H1 (cell line): ENCODE measurements at regions not wholly inside any gene's neighbourhood (a gene's known extent, or its start where the extent isn't known, plus 50 kb on each side); places are given as distances from the start of the nearest gene placed in this dataset.

Experiments
- CTCF ChIA-PET: fragments of 300-600 bp; sonication (Branson Sonifier 250); formaldehyde crosslinking; loops from one replicate; lab custom pipeline; 2021; ENCODE audit not compliant: partially characterized antibody; lab: Charles Lee
- POLR2A ChIA-PET: fragments of 300-600 bp; sonication (Branson Sonifier 250); formaldehyde crosslinking; loops from one replicate; lab custom pipeline; 2021; ENCODE audit warnings: inconsistent platforms; ENCODE audit not compliant: partially characterized antibody; lab: Charles Lee
- DNase-seq, 2 experiments: peaks; one replicate each; pipeline versions ENCODE4 v3.0.0 to v3.0.0-alpha.2; 2010 to 2022; ENCODE audit warnings: low spot score in 2 of 2, low read depth in 1 of 2, mixed read lengths in 1 of 2
- FAIRE-seq: peaks from 2 replicates; lab custom pipeline; 2011; peaks lifted over from hg19 to GRCh38; lab: Jason Lieb, UNC
- H2AFZ ChIP-seq: 2 replicates; pipeline ENCODE4 v1.8.1; 2012; ENCODE audit warnings: low read length, inconsistent platforms
- H2AK5ac ChIP-seq: 2 replicates; pipeline ENCODE4 v1.6.1; 2013; ENCODE audit warnings: low read depth, low read length
- H2BK120ac ChIP-seq: replicated peaks from 2 replicates; pipeline ENCODE3; 2013; ENCODE audit warnings: low read depth, low read length, inconsistent platforms
- H2BK12ac ChIP-seq: 2 replicates; pipeline ENCODE4 v1.6.1; 2013; ENCODE audit warnings: low read depth, low read length
- H2BK15ac ChIP-seq: 2 replicates; pipeline ENCODE4 v1.6.1; 2013; ENCODE audit warnings: low read length
- H2BK20ac ChIP-seq: 2 replicates; pipeline ENCODE4 v1.6.1; 2013; ENCODE audit warnings: low read length
- H2BK5ac ChIP-seq: 2 replicates; pipeline ENCODE4 v1.6.1; 2013; ENCODE audit warnings: low read depth, low read length
- H3K14ac ChIP-seq: 2 replicates; pipeline ENCODE4 v1.6.1; 2013; ENCODE audit warnings: inconsistent platforms; ENCODE audit not compliant: insufficient read length
- H3K18ac ChIP-seq: 2 replicates; pipeline ENCODE4 v1.6.1; 2013; ENCODE audit warnings: low read length; ENCODE audit errors: extremely low read depth
- H3K23ac ChIP-seq: 2 replicates; pipeline ENCODE4 v1.6.1; 2013; ENCODE audit warnings: inconsistent platforms; ENCODE audit not compliant: insufficient read length
- H3K23me2 ChIP-seq: 2 replicates; pipeline ENCODE4 v1.6.1; 2013; ENCODE audit warnings: low read depth, low read length
- H3K27ac ChIP-seq: 2 replicates; pipeline ENCODE4 v1.6.1; 2011; ENCODE audit warnings: low read depth, low read length, inconsistent platforms
- H3K27me3 ChIP-seq, 4 experiments: replicated peaks in 1 of 4; 1 replicate in 1 of 4; 2 replicates in 3 of 4; pipeline versions ENCODE4 v1.6.1 to v1.8.1; 2011 to 2013; ENCODE audit warnings: low read length in 3 of 4, mild to moderate bottlenecking in 3 of 4, inconsistent platforms in 2 of 4, mixed read lengths in 2 of 4, moderate library complexity in 1 of 4; ENCODE audit not compliant: control insufficient read depth in 3 of 4, insufficient read depth in 3 of 4; ENCODE audit errors: extremely low read depth in 1 of 4
- H3K36me3 ChIP-seq, 4 experiments: 2 replicates each; pipeline versions ENCODE4 v1.6.1 to v1.8.1; 2011 to 2013; ENCODE audit warnings: mild to moderate bottlenecking in 4 of 4, low read length in 3 of 4, moderate library complexity in 2 of 4, control low read depth in 1 of 4, inconsistent platforms in 1 of 4; ENCODE audit not compliant: insufficient read depth in 4 of 4, control insufficient read depth in 2 of 4
- H3K4ac ChIP-seq: replicated peaks from 2 replicates; pipeline ENCODE3; 2013; ENCODE audit warnings: low read length, low read depth, mixed read lengths, inconsistent platforms; ENCODE audit not compliant: insufficient read length
- H3K4me1 ChIP-seq, 4 experiments: replicated peaks in 1 of 4; 1 replicate in 1 of 4; 2 replicates in 3 of 4; pipeline versions ENCODE4 v1.6.1 to v1.8.1; 2011 to 2013; ENCODE audit warnings: low read length in 3 of 4, inconsistent platforms in 2 of 4, mixed read lengths in 1 of 4; ENCODE audit not compliant: insufficient read depth in 4 of 4, control insufficient read depth in 3 of 4
- H3K4me2 ChIP-seq, 2 experiments: 2 replicates each; pipeline versions ENCODE4 v1.6.1 to v1.8.1; 2011 to 2013; ENCODE audit warnings: low read depth in 2 of 2, low read length in 2 of 2, control low read depth in 1 of 2, inconsistent platforms in 1 of 2, mild to moderate bottlenecking in 1 of 2; ENCODE audit not compliant: insufficient read depth in 1 of 2
- H3K4me3 ChIP-seq, 4 experiments: fragments of 200-600, 300-600 bp in 1 of 4; sonication (generic), shearing (Covaris generic), sonication (Bioruptor Twin) in 1 of 4; 2 replicates each; pipeline versions ENCODE4 v1.5.1 to v1.8.1; 2011 to 2016; ENCODE audit warnings: low read length in 4 of 4, low read depth in 3 of 4, control low read depth in 2 of 4, inconsistent platforms in 2 of 4, mild to moderate bottlenecking in 2 of 4, mixed read lengths in 1 of 4, moderate library complexity in 1 of 4; ENCODE audit not compliant: insufficient read depth in 2 of 4; ENCODE audit errors: extremely low read depth in 1 of 4
- H3K56ac ChIP-seq: replicated peaks from 2 replicates; pipeline ENCODE3; 2013; ENCODE audit warnings: low read depth, mild to moderate bottlenecking, mixed read lengths, low read length, inconsistent platforms; ENCODE audit not compliant: insufficient read length
- H3K79me1 ChIP-seq: 2 replicates; pipeline ENCODE4 v1.6.1; 2013; ENCODE audit warnings: low read depth, low read length, control low read depth
- H3K79me2 ChIP-seq, 2 experiments: 2 replicates each; pipeline versions ENCODE4 v1.6.1 to v1.8.1; 2012 to 2013; ENCODE audit warnings: low read length in 2 of 2, mild to moderate bottlenecking in 2 of 2, inconsistent platforms in 1 of 2; ENCODE audit not compliant: insufficient read depth in 2 of 2, control insufficient read depth in 1 of 2
- H3K9ac ChIP-seq, 4 experiments: replicated peaks in 1 of 4; 1 replicate in 1 of 4; 2 replicates in 3 of 4; pipeline versions ENCODE4 v1.6.1 to v1.8.1; 2011 to 2013; ENCODE audit warnings: low read depth in 3 of 4, low read length in 3 of 4, control low read depth in 2 of 4, mild to moderate bottlenecking in 2 of 4, moderate library complexity in 2 of 4, inconsistent platforms in 1 of 4; ENCODE audit errors: extremely low read depth in 1 of 4
- H3K9me3 ChIP-seq, 2 experiments: 2 replicates each; pipeline versions ENCODE4 v1.6.1 to v1.8.1; 2012 to 2013; ENCODE audit warnings: mild to moderate bottlenecking in 2 of 2, moderate library complexity in 2 of 2, control low read depth in 1 of 2, inconsistent platforms in 1 of 2, low read depth in 1 of 2, low read length in 1 of 2, mixed read lengths in 1 of 2; ENCODE audit not compliant: insufficient read depth in 2 of 2
- H4K20me1 ChIP-seq, 2 experiments: replicated peaks in 1 of 2; 2 replicates each; pipeline versions ENCODE3 to v1.8.1; 2011 to 2013; ENCODE audit warnings: inconsistent platforms in 2 of 2, low read length in 2 of 2, mild to moderate bottlenecking in 1 of 2; ENCODE audit not compliant: insufficient read depth in 2 of 2, control insufficient read depth in 1 of 2
- H4K5ac ChIP-seq: 2 replicates; pipeline ENCODE4 v1.6.1; 2013; ENCODE audit warnings: low read length, low read depth, mixed read lengths, inconsistent platforms; ENCODE audit not compliant: insufficient read length
- H4K8ac ChIP-seq: 2 replicates; pipeline ENCODE4 v1.8.0; 2013; ENCODE audit warnings: mild to moderate bottlenecking, moderate library complexity, low read length, inconsistent platforms; ENCODE audit not compliant: insufficient read depth; ENCODE audit errors: extremely low read depth
- H4K91ac ChIP-seq: replicated peaks from 2 replicates; pipeline ENCODE3; 2013; ENCODE audit warnings: low read length, mixed read lengths, inconsistent platforms; ENCODE audit not compliant: insufficient read length
- MAFK ChIP-seq: IDR thresholded peaks from 2 replicates; pipeline ENCODE4 v1.6.1; 2012; ENCODE audit warnings: low read depth, mild to moderate bottlenecking, improper control_type of control experiment, low read length
- WGBS, 2 experiments: shearing (Covaris generic) in 1 of 2; methylation state at CpG; one replicate each; pipeline versions ENCODE4 v1.1.6 to v1.1.7; 2013 to 2015; ENCODE audit warnings: low lambda C conversion rate in 2 of 2, mixed read lengths in 2 of 2, inconsistent platforms in 1 of 2, low coverage in 1 of 2, missing lambda C conversion rate in 1 of 2; ENCODE audit not compliant: insufficient replicate concordance in 2 of 2, insufficient coverage in 1 of 2, insufficient read length in 1 of 2; ENCODE audit errors: extremely low coverage in 1 of 2, missing lambda C conversion rate in 1 of 2; 5-methylcytosine and 5-hydroxymethylcytosine counted together
- TF ChIP-seq, protein P1 (sequence below), 3 experiments: IDR thresholded peaks; 1 replicate in 2 of 3; 2 replicates in 1 of 3; pipeline versions ENCODE4 v1.5.1 to v1.6.1; 2011; ENCODE audit warnings: low read length in 3 of 3, mild to moderate bottlenecking in 3 of 3, inconsistent platforms in 2 of 3, low read depth in 1 of 3, moderate library complexity in 1 of 3; ENCODE audit not compliant: insufficient read depth in 1 of 3; ENCODE audit errors: control extremely low read depth in 1 of 3

- H3K56ac ChIP-seq = no peak overlapping the region
- no peak overlapping the region for H4K5ac ChIP-seq
- H3K9me3 ChIP-seq = no peaks in the 10 kb centered on the region
- H2BK5ac ChIP-seq = no peak overlapping the region
- 92% methylated on average over 14 of the region's 17 CpGs; no CpG with 5 or more reads in 1 of the 2 experiments for WGBS, 2 experiments
- no peaks in the 10 kb centered on the region for H3K27me3 ChIP-seq
- H2AK5ac ChIP-seq = no peak overlapping the region
- H4K8ac ChIP-seq = peak overlapping the region; percentile 45
- H4K91ac ChIP-seq = no peak overlapping the region
- H4K20me1 ChIP-seq = no peaks in the 10 kb centered on the region
- no peak overlapping the region for H2BK20ac ChIP-seq
- TF ChIP-seq, protein P1, sequence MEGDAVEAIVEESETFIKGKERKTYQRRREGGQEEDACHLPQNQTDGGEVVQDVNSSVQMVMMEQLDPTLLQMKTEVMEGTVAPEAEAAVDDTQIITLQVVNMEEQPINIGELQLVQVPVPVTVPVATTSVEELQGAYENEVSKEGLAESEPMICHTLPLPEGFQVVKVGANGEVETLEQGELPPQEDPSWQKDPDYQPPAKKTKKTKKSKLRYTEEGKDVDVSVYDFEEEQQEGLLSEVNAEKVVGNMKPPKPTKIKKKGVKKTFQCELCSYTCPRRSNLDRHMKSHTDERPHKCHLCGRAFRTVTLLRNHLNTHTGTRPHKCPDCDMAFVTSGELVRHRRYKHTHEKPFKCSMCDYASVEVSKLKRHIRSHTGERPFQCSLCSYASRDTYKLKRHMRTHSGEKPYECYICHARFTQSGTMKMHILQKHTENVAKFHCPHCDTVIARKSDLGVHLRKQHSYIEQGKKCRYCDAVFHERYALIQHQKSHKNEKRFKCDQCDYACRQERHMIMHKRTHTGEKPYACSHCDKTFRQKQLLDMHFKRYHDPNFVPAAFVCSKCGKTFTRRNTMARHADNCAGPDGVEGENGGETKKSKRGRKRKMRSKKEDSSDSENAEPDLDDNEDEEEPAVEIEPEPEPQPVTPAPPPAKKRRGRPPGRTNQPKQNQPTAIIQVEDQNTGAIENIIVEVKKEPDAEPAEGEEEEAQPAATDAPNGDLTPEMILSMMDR (IDR thresholded peaks at IDR 0.05; ENCODE audit: control extremely low read depth in 1 of 3, insufficient read depth in 1 of 3, low read depth in 1 of 3, low read length in 3 of 3) = 0 out of 4 replicates have a peak, but pooled peaks of 1 of the 3 experiments have one; percentile 1
- no peak for TF ChIP-seq MAFK
- H3K4ac ChIP-seq = no peak overlapping the region
- H3K18ac ChIP-seq = no peak overlapping the region; the same call in 1 of the 2 replicates
- H3K79me2 ChIP-seq = no peaks in the 10 kb centered on the region
- H3K4me1 ChIP-seq = no peaks in the 10 kb centered on the region; a peak in 1 of 7 replicates
- H3K14ac ChIP-seq = no peak overlapping the region
- no peak overlapping the region for H2BK12ac ChIP-seq
- no peak overlapping the region for H3K4me2 ChIP-seq
- POLR2A ChIA-PET = no interaction called here
- H3K23me2 ChIP-seq = no peaks in the 10 kb centered on the region
- no peak overlapping the region for H3K23ac ChIP-seq
- no peak for FAIRE-seq
- no peak overlapping the region for H2BK120ac ChIP-seq
- peak overlapping the region; percentile 67; the same call in 1 of the 2 replicates for H2AFZ ChIP-seq
- H3K9ac ChIP-seq = no peak overlapping the region
- no peak for DNase-seq
- CTCF ChIA-PET = interaction anchor here (1.3 kb wide), 1 partner anchor 9 kb away, joined by 6 read pairs; no protein-coding TSS in a partner anchor
- no peak overlapping the region for H3K4me3 ChIP-seq
- H3K36me3 ChIP-seq = no peaks in the 10 kb centered on the region
- no peak overlapping the region for H3K27ac ChIP-seq
- no peak overlapping the region for H2BK15ac ChIP-seq
- no peaks in the 10 kb centered on the region for H3K79me1 ChIP-seq
Observed at GRCh38 chr2:146807568-146808168, 1037.2 kb upstream of the ACVR2A start.
